ENCODE measurements at regions not wholly inside any gene's neighbourhood (a gene's known extent, or its start where the extent isn't known, plus 50 kb on each side); places are given as distances from the start of the nearest gene placed in this dataset.

DNA sequence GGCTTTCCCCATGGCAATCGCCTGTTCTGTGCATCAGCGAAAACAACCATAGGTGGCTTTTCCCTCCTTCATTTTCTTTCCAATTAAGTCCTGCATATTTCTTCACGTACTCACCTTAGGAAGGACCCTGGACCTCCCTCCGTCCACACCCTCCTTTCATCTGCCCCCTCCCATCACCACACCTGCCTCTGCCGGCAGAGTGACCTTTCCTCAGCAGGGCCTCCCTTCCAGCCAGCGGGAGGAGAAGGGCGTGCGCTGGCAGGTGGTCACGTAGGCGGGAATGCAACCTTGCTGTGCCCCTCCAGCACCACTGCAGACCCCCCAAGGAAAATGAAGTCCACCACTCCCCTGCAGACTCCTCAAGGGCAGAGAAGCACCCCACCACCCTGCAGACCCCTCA, 61.1 kb downstream of the GSX1 start:
- Histone ChIP-seq H2AFZ (replicated peaks; ENCODE audit: low read length, poor library complexity) (no peak overlapping the region), H3K27ac (ENCODE audit: insufficient read depth, low read length) (no peak overlapping the region), H3K18ac (ENCODE audit: low read depth, low read length) (no peak overlapping the region), H3K79me1 (ENCODE audit: low read depth in 1 of 2, low read length in 2 of 2) (no peaks in the 10 kb centered on the region), H3K23ac (ENCODE audit: low read depth, low read length) (no peak overlapping the region), H3K9me1 (ENCODE audit: insufficient read depth, low read length) (no peaks in the 10 kb centered on the region), H3K14ac (replicated peaks; ENCODE audit: low read depth, low read length) (no peak overlapping the region), H2BK20ac (ENCODE audit: low read depth, low read length) (no peak overlapping the region), H3K4me3 (ENCODE audit: insufficient read depth, low read depth, low read length) (no peak overlapping the region), H4K5ac (ENCODE audit: low read depth, low read length) (no peak overlapping the region), H2BK5ac (ENCODE audit: low read depth, low read length, poor library complexity, severe bottlenecking) (no peak overlapping the region), H3K4ac (ENCODE audit: low read depth, low read length) (no peak overlapping the region), H2BK15ac (ENCODE audit: low read depth, low read length) (no peak overlapping the region), H4K20me1 (ENCODE audit: insufficient read depth, low read length) (no peaks in the 10 kb centered on the region), H3K4me1 (ENCODE audit: control insufficient read depth, insufficient read depth, low read length) (no peaks in the 10 kb centered on the region), H3K9me3 (ENCODE audit: control insufficient read depth, insufficient read depth, low read length) (no peaks in the 10 kb centered on the region), H4K8ac (ENCODE audit: low read depth in 2 of 2, low read length in 2 of 2) (no peak overlapping the region), H3K36me3 (ENCODE audit: control insufficient read depth, insufficient read depth, low read length) (no peaks in the 10 kb centered on the region), H3K56ac (ENCODE audit: extremely low read depth, insufficient read depth, low read length) (no peak overlapping the region), H2AK9ac (replicated peaks; ENCODE audit: low read depth, low read length, poor library complexity) (no peak overlapping the region), H2BK120ac (ENCODE audit: low read depth, low read length) (no peak overlapping the region), H3K9ac (ENCODE audit: low read depth, low read length) (no peak overlapping the region), H4K91ac (ENCODE audit: insufficient read depth, low read depth, low read length) (no peak overlapping the region), H3K27me3 (ENCODE audit: control insufficient read depth, insufficient read depth, low read length) (peaks cover 6% of the 10 kb centered on the region), H2AK5ac (ENCODE audit: low read depth, low read length) (no peak overlapping the region), H3K4me2 (ENCODE audit: low read depth, low read length) (no peak overlapping the region)
- TF ChIP-seq NFE2L2 (IDR thresholded peaks at IDR 0.05; ENCODE audit: low read depth, low read length), result no peak
- no peak for TF ChIP-seq BHLHE40 (IDR thresholded peaks at IDR 0.05; ENCODE audit: low read depth, low read length)
- no peak for TF ChIP-seq MXI1 (IDR thresholded peaks at IDR 0.05; ENCODE audit: borderline replicate concordance, low read depth, low read length)
- TF ChIP-seq USF2 (IDR thresholded peaks at IDR 0.05; ENCODE audit: low read depth, low read length), result no peak
- TF ChIP-seq CHD1 (IDR thresholded peaks at IDR 0.05; ENCODE audit: low read depth, low read length), result no peak
- TF ChIP-seq RAD21 (IDR thresholded peaks at IDR 0.05; ENCODE audit: low read length), result no peak
- TF ChIP-seq SMC3 (IDR thresholded peaks at IDR 0.05; ENCODE audit: low read depth, low read length), result no peak
- TF ChIP-seq, protein P1, sequence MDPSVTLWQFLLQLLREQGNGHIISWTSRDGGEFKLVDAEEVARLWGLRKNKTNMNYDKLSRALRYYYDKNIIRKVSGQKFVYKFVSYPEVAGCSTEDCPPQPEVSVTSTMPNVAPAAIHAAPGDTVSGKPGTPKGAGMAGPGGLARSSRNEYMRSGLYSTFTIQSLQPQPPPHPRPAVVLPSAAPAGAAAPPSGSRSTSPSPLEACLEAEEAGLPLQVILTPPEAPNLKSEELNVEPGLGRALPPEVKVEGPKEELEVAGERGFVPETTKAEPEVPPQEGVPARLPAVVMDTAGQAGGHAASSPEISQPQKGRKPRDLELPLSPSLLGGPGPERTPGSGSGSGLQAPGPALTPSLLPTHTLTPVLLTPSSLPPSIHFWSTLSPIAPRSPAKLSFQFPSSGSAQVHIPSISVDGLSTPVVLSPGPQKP (IDR thresholded peaks at IDR 0.05; ENCODE audit: borderline replicate concordance, low read depth, low read length), result no peak
- no peak for TF ChIP-seq FOS (IDR thresholded peaks at IDR 0.05; ENCODE audit: low read depth, low read length)
- no peak for TF ChIP-seq MAFK (IDR thresholded peaks at IDR 0.05; ENCODE audit: low read depth, low read length)
- dilution Hi-C loops (cut with HindIII; ENCODE audit: low sequenced_read_pairs, unreplicated experiment) (no loop called here), intact Hi-C loops (cut with micrococcal nuclease) (no loop called here), in situ Hi-C loops (cut with MboI; ENCODE audit: low sequenced_read_pairs) (no loop called here)
- BruUV-seq (replicated peaks), result no TSS peak
- CTCF ChIA-PET, result no interaction called here
- no peak for ATAC-seq (ENCODE audit: low read depth)
- WGBS, 2 experiments (ENCODE audit: extremely low coverage in 2 of 2, insufficient read length in 1 of 2), result 31% methylated on average over 5 of the region's 10 CpGs; no CpG with 5 or more reads in 1 of the 2 experiments
- DNase-seq, result no peak
- POLR2A ChIA-PET (ENCODE audit: unreplicated experiment), result no interaction called here

Measured in IMR-90 (cell line).